ENCODE measurements at regions not wholly inside any gene's neighbourhood (a gene's known extent, or its start where the extent isn't known, plus 50 kb on each side); places are given as distances from the start of the nearest gene placed in this dataset.
"Not testable (repeated sequence)": the region's sequence is repeated elsewhere in the genome, so short reads cannot be mapped to it uniquely, and the experiment has no call there.

DNA sequence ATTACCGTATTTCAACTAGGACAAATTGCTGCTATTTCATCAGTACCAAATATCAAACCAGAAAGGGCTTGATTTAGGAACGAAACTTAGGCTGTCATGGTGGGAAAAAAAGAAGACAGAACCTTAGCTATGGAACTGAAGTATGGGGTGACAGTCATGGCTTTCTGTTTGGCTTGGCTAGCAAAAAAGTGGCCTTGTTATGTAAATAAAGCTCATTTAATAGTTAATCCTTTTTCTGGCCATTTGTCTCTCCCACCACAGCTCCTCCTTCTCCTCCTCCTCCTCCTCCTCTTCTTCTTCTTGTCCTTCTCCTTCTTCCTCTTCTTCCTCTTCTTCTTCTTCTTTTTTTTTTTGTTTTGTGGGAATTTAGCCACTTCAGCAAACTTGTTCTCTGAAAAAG, 434.7 kb upstream of the NDST4 start:
- DNase-seq, result no peak

GRCh38 chr4:115537387-115537786, 424.0 kb upstream of the NDST4 start:
- DNase-seq, result no peak

- no peak for DNase-seq
Observed at GRCh38 chr4:115529126-115529525, 415.7 kb upstream of the NDST4 start.

GRCh38 chr4:115519476-115519875, 406.1 kb upstream of the NDST4 start:
- not testable (repeated sequence) for DNase-seq

GRCh38 chr4:115515772-115516171, 402.4 kb upstream of the NDST4 start:
- DNase-seq, result no peak

GRCh38 chr4:115515366-115515765, 401.9 kb upstream of the NDST4 start:
- DNase-seq, result no peak

DNA sequence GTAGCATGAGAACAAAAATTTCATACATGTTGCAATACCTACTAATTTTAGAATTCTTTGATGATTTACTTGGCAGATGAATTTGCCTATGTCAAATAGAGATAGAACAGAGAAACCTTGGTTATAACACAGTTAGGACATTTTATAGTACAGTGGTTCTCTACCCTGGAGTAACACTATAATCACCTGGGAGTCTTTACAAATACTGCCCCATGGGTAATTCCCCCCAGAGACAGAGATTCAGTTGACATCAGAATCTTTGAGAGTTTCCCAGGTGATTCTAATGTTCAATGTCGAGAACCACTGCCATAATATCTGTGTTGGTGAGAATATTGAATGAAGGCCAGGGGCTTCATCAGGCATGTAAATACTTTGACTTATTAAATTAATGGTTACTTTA, 401.3 kb upstream of the NDST4 start:
- no peak for DNase-seq

DNA sequence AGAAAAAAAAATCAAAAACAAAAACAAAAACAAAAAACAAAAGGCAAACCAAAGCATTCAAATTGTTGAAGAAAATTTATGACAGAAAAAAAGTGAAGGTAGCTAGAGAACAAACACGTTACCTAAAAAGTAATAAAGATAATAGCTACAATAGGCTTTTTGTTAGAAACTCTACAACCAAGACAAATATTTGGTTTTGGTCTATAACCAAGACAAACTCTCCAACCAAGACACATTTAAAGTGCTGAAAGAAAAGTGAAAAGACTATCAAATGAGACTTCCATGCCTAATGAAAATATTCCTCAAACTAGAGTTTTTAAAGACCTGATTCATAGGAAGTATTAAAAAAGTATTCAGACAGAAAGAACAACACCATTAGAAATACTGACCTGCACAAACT, 391.9 kb upstream of the NDST4 start:
- no peak for DNase-seq

DNA sequence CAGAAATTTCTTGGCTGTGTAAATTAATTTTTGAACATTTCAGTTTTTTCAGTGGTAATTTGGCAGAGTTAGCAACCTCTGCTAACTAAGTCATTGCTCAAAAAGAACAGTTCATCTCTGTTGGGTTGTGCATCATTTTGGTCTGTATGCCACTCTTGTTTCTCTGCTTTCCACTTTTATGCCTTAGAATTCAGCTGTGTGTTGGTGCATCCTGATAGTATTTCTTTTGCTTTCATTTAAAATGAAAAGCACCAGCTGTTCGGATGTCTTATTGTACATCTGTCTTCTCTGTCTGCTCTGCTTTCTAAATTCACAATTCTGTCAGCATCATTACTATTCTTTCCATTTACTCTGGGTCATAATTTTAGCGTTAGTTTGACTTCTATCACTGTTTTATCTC, 388.2 kb upstream of the NDST4 start:
- no peak for DNase-seq

- not testable (repeated sequence) for DNase-seq
Observed at GRCh38 chr4:115493770-115494169, 380.4 kb upstream of the NDST4 start.

DNA sequence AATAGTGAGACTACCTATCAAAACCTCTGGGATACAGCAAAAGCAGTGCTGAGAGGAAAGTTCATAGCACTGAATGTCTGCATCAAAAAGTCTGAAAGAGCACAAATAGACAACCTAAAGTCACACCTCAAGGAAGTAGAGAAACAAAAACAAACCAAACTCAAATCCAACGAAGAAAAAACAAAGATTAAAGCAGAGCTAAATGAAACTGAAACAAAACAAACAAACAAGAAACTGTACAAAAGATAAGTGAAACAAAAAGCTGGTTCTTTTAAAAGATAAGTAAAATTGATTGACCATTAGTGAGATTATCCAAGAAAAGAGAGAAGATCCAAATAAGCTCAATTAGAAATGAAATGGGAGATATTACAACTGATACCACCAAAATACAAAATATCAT, 378.3 kb upstream of the NDST4 start:
- no peak for DNase-seq

DNA sequence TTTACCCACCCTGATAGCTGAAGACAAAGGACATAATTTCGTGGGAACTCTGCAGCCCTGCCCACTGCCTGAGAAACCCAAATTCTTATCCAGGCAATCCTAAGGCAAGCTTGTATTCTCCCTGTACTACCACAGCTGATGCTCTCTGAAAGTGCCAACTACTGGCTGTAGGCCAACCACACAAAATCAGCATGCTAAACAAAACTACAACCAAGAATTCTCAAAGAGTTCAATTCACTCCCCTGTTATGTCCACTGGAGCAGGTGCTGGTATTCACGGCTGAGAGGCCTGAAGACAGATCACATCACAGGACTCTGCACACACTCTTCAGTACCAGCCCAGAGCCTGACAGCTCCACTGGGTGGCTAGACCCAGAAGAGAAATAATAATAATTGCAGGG, 375.9 kb upstream of the NDST4 start:
- DNase-seq, result no peak

GRCh38 chr4:115485402-115485801, 372.0 kb upstream of the NDST4 start:
- no peak for DNase-seq

DNA sequence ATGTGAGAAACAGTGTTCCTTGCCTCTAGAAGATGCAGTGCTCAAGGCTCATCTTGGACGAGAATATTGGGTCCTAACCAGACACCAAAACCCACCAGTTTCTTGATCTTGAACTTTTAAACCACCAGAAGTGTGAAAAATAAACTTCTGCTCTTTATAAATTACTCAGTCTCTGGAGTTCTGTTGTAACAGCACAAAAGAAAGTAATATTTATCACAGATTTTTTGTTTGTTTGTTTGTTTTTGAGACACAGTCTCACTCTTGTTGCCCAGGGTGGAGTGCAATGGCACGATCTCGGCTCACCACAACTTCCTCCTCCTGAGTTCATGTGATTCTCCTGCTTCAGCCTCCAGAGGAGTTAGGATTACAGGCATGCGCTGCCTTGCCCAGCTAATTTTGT, 371.1 kb upstream of the NDST4 start:
- DNase-seq, result no peak

DNA sequence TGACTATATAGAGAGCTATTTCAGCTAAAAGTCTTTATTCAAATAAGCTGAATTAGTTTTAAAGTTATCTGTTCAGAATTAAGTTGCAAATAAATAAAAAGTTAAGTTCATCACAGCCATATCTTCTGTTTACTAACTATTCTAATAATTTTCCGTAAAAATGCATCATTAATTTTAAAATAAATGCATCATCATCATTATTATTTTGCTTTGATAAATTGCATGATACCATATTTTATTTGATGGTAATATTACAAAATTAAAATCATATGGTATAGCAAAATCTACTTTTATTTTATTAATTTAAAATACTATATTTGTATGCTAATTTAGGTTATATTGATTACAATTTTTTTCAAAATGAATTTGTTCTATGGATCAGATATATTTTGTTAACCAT, 357.3 kb upstream of the NDST4 start:
- DNase-seq, result no peak

DNA sequence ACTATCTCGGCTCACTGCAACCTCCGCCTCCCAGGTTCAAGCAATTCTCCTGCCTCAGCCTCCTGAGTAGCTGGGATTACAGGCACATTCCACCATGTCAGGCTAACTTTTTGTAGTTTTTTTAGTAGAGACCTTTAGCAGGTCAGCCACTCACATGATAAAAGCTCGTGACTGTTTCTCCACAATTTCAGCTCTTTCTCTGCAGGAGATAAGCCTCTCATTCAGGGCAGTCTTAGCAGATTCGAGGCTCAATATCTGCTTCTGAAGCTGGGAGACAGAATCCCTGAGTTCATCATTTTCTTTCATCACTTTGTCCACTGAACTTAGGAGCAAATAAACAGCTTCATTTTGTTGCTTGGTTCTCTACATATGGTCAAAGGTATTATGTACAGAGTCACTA, 345.9 kb upstream of the NDST4 start:
- DNase-seq, result not testable (repeated sequence)

- no peak for DNase-seq
Observed at GRCh38 chr4:115456231-115456630, 342.8 kb upstream of the NDST4 start.

- DNase-seq, result no peak
Observed at GRCh38 chr4:115454228-115454627, 340.8 kb upstream of the NDST4 start.

GRCh38 chr4:115453416-115453815, 340.0 kb upstream of the NDST4 start:
- no peak for DNase-seq

DNA sequence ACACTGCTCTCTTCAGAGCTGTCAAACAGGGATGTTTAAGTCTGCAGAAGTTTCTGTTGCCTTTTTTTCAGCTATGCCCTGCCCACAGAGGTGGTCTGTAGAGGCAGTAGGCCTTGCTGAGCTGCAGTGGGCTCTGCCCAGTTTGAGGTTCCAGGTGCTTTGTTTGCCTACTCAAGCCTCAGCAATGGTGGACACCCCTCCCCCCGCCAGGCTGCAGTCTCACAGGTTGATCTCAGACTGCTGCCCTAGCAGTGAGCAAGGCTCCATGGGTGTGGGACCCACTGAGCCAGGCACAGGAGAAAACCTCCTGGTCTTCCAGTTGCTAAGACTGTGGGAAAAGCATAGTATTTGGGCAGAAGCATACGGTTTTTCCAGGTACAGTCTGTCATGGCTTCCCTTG, 338.8 kb upstream of the NDST4 start:
- DNase-seq, result not testable (repeated sequence)

- DNase-seq, result no peak
Observed at GRCh38 chr4:115437739-115438138, 324.3 kb upstream of the NDST4 start.

GRCh38 chr4:115433491-115433890, 320.1 kb upstream of the NDST4 start:
- DNase-seq, result no peak

GRCh38 chr4:115430024-115430423, 316.6 kb upstream of the NDST4 start:
- no peak for DNase-seq

GRCh38 chr4:115428455-115428854, 315.0 kb upstream of the NDST4 start:
- no peak for DNase-seq

GRCh38 chr4:115424852-115425251, 311.4 kb upstream of the NDST4 start:
- no peak for DNase-seq

All from NCI-H1092 (cell line).